HG02642 (cell line): ENCODE measurements at regions not wholly inside any gene's neighbourhood (a gene's known extent, or its start where the extent isn't known, plus 50 kb on each side); places are given as distances from the start of the nearest gene placed in this dataset.

Experiments
- ATAC-seq: cut with Tn5 transposase; IDR thresholded peaks from one replicate; pipeline ENCODE4 v1.9.1; 2021; ENCODE audit warnings: mild to moderate bottlenecking; ENCODE audit not compliant: unreplicated experiment, poor library complexity

DNA sequence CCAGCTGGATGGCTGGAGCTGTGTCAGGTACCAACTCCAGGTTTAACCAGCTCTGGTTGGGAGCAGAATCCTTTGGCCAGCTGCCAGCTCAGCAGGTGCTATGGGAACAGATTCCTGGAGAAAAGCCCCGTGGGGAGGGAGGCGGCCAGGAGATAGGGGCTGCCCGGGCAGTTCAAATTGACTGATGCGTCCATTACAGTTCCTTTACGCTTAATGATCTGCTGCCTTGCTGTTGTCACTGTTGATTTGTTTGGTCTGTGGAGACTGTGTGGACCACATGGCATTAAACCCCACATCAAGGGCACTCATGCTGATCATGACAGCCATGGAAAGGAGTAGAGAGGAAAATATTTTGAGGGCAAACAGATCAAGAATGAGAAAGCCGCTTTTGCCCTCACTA lies 200.0 kb downstream of the TSN start:
- ATAC-seq, result no peak

DNA sequence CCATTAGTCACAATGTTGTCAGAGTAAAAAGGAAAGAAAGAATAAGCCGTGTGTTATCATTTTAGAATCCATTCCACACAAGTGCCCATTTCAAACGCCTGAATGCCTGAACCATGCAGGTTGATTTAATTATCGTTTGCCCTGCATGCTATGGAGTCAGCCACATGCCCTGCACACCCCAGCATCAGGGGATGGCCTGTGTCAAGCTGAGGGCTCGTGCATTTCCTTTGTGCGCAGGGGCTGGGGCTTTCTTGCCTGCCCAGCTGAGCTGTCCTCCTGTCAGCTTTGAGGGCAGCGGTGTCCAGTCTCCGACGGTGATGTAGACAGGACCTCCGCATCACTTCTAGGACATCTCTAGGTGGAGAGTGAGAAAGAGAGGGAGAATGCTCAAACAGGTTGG lies 200.4 kb downstream of the TSN start:
- no peak for ATAC-seq

DNA sequence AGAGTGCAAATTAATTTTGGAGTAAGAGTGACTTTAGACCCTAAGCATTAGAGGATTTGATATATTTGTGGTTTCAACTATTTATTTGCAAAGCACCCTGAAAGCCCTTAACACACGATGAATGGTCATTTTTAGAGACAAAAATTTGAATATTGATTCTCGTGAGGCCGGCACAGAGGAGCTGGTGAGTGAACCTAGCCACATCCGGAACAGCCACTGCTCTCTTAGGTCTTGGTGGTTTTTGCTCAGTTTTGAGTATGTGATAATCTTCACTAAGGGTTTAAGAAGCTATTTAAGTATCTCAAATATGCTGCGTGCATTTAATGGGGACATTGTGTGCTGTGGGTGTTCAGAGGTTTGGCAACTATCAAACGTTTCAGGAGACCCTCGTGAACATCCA lies 204.8 kb downstream of the TSN start:
- ATAC-seq, result no peak

DNA sequence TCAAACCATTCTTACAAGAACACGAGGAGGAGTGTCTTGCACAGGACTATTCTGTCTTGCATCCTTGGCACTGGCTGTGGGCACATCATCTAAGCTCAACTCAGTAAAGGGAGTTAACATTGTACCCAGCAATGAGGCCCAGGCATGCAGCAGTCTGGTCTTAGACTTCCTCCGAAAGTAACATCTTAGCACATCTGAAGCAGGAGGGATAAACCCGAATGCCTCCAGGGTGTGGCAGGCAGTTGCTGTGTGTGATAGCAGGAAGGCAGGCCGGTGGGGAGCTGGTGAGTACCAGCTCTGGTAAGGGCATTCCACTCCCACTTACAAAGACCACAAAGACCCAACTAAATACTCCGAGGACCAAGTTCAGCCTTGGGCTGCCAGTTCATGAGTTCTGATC lies 206.3 kb downstream of the TSN start:
- no peak for ATAC-seq

DNA sequence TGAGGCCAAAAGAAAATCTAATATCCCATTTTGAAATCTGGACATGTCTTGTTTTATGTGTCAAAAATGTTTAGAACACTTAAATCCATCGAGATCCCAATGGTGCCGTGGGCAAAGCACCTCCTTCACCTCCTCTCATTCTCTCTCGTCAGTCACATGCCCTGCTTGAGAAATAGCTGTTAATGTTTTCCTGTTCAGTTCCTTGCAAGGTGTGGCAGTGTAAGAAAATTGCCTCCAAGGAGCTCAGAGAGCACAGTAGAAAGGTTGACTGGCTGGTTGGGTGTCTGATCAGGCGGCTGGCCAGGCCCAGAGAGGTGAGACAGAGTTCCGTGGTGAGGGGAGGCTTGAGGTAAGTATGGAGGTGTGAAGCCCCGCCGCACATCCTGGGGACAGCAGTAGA lies 210.2 kb downstream of the TSN start:
- ATAC-seq, result no peak

DNA sequence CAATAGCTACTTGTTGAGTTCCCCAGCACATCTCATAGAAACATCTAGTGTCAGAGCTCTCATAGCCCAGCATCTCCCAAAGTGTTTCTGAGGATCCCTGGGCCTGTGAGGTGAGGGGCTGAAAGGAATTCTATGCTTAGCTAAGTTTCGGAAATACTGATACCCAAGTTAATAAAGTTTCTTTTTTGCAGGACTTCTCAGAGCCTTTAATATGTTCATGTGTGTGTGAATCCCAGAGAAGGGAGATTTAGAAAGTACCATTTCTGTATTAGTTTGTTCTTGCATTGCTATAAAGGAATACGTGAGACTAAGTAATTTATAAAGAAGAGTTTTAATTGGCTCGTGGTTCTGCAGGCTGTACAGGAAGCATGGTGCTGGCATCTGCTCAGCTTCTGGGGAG lies 211.2 kb downstream of the TSN start:
- ATAC-seq, result no peak

DNA sequence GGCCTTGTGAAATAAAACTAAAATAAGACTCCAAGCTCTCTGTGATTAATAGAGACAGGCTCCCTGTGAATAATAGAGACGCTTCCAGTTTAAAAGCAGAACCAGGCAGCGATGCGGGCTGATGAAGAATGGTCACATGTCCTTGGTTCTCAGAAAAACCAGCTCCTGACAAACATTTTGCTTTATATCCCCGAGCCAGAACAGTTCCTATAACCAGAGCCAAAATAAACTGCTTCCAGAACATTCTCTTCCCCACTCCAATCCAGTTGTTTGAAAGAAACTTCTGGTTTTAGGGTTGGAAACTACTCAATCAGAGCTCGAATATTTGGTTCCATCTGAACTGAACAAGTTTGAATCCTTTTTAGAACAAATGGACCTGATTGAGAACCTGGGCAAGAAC lies 213.7 kb downstream of the TSN start:
- ATAC-seq, result no peak

DNA sequence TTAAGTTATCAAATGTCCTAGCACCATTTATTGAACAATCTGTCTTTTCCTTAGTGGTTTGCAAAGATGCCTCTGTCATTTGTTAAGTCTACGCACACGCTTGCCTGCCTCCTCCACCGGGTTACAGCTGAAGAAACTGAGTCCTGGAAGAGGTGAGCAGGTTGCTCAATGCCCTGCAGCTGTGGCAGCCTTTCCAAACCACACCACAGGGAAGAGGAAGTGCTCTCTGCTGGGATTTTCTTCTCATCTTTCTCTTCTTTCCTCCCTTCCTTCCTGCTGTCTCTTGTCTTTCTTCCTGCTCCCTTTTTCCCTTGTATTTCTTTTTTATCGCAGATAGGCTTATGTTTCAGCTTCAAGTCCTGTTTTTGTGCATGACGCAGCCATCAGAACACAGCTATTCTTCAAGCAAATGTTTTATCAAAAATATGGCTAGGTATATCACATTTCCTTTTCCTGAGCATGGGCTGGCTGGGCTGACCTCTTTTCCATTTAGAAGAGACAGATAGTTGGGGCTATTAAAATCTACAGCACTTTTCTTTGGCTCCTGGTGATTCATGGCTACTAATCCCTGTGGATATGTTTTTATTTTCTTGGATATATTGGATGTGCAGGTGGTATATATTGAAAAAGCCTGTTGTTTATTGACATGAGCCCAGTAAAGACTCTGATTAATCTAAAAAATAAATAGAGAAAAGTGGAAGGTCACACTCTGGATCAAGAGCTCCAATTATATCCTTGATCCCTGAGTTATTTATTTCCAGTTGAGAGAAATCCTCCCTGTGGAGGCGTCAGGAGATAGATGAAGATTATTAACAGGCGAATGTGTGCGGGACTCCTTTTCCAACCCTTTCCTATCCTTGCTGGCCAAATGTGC lies 214.6 kb downstream of the TSN start:
- no peak for ATAC-seq

DNA sequence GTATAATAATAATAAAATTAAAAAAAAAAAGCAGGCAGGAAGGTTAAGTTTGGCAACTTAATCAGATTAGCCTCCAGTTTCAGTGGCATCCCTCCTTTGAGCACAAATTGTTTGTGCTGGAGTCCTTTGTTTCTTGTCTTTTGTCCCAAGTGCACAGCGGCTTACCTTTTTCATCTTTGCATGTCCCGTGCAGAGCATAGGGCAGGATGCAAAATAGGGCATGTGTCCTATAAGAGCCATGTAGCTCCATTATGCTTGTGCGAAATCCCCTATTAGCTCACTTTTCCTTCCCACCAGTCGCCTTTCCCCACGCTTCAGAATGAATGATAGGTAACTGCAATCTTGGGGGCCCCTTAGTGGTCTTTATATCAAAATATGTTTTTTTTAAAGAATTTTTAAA lies 216.8 kb downstream of the TSN start:
- ATAC-seq, result no peak

DNA sequence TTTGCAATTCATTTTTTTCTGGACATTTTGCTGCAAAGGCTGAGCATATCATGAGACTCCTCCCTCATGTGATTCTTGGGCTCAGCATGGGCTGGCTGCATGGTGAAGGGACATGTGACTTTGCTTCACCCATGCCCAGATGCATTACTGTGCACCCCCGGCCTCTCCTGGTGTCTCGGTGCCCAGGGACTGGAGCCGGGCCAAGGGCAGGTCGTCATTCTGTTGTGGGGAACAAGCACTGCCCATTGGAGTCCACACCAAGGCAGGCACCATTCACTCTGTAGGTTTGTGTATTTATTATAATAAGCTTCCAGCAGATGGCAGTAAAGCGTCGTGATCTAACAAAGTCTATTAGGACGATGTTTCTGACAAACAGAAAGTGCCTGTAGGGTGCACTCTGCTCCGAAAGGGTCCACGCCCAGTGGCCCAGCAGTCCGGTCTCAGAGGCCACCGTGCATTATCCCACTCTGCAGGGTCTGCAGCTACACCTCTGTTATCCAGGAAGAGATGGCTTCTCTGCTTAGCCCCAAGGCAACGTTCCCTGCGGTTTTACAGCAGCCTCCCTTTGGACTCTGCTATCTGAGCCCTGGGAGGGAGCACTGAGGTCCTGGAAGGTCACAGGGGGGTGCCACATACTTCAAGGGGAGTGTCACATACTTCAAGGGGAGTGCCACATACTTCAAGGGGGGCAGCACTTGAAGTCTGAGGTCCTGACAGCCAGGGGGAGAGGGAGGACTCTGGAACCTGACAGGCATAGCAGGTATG lies 219.6 kb downstream of the TSN start:
- ATAC-seq, result peak; percentile 97

DNA sequence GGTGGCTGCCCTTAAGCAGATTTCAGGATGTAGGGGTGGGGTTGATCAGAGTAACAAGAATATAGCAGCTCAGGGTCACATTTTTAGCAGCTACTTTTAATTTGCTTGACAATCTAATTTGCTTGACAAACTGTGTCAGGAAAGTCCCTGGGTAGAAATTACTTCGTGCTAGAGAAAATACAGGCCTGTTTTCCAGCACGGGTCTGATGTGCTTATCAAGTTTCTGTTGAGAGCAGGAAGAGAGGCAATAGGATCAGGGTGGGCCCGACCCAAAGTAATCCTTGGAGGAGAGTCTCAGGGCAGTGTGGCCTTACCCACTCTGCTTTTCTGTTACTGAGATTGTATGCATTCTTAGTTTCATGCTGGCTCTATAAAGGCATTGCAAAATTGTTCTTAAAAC lies 221.5 kb downstream of the TSN start:
- ATAC-seq, result no peak

DNA sequence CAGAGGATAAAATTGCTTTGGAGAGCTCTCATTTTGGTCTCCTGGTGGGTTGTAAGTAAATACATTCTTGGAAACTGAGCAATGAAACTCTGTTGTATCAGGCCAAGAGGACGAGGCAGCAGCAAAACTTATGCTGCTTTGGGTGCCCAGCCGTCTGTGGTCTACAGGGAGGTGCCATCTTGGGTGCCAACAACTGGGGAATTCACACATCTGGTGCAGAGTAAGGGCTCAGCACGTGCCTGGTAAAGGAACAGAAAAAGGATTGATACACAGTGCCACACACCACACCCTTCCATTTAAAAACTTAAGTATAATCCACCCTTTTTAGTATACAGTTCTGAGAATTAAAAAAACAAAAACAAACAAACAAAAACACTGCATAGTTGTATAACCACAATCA lies 221.9 kb downstream of the TSN start:
- no peak for ATAC-seq

DNA sequence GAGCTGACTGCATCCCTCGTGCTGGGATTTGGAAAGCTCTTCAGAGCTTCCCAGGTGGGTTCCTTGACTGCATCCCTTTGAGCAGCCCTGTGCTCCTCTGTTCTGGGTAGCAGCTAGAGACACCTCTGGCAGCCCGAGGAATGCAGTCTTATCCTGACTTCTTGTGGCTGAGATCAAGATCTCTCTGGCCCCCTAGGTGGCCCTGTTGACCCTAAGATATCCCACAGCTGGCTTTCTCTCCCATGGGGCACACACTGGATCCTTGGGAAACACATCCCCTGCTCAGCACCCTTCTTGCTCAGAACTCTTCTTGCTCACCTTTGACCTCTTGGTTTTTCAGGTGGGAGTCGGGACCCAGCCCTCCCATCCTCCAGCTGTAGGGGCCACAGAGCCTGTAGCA lies 237.2 kb downstream of the TSN start:
- no peak for ATAC-seq

DNA sequence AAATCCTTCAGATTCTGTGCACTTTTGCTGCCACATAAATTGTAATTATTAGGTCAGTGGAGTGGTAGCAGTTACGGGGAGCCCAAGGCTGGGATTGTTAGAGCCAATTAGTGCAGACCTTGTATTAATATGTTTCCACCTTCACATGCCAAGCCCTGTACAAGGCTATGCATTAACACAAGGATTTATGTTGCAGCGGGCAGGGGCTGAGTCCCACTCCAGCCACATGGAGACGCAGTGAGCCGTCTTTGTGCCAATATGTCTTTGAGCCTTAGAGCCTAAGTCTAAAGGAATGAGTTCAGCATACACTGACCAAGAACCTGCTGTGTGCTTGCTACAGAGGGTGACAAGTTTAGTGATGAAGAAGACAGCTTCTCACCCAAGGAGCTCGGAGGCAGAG lies 238.2 kb downstream of the TSN start:
- no peak for ATAC-seq

DNA sequence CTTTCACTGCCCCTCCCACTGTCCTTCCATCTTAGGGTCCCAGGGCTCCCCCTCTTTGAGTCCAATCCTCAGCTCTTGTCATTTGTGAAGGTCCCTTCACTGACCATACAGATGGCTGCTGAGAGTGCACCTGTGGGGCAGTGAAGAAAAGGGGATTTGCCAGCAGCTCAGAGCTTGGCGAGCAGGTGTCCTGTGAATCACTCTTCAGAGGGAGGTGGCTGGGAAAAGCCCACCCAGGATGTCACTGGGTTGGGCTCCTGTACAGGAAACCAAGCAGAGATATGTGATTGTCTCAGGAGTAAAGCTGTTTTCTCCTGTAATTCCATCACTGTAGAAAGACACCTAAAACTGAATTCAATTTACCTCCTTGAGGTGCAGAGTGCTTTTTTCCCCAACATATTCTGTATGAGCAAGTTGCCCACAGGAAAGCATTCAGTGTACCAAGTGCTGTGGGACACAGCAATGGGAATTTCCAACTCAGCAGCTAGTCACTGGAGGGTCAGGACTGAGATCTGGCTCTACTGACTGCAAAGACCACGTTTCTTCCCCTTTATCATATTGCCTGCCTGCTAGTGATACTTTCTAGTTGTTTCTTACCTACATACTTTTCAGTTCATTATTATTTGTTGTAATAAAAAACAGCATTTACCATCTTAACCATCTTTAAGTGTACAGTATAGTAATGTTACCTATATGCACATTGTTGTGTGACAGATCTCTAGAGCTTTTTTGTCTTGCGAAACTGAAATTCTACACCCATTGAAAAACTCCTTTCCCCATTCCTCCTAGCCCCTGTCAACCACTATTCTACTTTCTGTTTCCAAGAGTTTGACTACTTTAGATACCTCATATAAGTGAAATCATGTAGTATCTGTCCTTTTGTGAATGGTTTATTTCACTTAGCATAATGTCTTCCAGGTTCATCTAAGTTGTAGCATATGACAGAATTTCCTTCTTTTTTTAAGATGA lies 239.1 kb downstream of the TSN start:
- peak; percentile 49 for ATAC-seq

DNA sequence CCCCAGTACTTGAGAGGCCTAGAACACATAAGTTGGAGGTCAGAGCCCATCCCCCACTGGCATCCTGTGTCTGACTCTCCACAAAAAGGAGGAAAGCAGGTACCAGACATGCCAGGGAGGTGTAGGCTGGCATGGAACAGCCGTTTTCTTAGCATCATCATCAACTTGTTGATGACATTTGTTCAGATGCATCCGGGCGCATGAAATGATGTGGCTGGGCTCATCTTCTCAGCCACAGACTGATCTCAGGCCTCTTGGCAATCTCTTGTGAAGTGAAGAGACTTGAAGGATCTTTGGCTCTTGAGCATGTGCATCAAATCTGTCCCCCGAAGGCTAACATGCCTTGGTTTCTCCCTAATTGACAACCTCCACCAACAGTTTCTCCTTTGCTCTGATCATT lies 243.3 kb downstream of the TSN start:
- ATAC-seq, result no peak

DNA sequence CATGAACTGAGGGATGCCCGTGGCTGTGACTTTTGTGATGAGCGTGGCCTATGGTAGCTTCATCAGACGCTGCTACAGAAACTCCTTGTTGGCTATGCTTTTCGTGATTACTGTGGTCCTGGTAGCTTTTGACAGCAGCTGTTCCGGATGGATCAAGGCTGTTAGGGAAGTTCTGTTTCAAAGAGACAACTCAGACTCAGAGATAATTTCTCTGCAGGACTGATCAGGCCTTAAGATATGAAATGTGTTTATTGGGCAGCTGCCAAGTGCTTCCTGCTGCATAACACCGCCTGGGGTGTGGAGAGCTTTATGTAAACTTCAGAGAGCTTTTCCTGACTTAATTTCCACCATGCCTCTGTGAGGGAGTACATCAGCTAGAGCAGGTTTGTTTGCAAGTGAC lies 243.8 kb downstream of the TSN start:
- ATAC-seq, result no peak

DNA sequence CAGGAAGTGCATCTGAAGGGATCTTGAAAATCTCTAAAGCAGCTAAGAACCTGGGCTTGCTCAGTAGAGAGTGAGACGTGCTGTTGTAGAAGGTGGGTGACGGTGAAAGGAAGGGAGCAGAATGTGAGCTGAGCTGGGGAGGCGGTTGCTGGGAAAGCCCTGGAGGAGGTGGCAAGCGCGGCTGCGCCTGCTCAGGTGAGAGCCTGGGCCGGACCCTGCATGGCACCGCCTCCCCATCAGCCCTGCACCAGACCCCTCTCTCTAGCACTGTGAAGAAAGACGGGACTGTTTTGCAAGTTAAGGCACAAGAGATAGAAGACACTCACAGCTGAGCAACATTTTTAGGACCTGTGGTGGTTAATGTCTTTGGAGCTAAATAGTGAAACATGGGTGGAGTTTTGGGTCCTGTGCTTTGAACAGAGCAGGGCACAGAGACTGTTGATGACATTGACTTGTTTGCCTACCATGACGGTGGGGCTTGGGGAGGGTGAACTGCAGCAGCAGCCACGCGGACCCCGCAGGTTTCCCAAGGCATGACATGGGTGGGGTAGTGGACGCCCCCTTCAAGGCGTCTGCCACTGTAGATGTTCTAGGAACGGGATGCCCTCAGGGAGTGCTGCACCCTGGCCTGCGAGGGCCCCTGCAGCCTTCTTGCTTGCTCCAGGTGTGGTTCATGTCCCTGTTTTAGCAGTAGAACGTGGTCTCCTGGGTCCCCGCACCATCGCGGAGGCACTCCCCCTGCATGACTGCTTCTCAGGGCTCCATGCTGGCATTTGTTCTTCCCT lies 245.3 kb downstream of the TSN start:
- no peak for ATAC-seq

DNA sequence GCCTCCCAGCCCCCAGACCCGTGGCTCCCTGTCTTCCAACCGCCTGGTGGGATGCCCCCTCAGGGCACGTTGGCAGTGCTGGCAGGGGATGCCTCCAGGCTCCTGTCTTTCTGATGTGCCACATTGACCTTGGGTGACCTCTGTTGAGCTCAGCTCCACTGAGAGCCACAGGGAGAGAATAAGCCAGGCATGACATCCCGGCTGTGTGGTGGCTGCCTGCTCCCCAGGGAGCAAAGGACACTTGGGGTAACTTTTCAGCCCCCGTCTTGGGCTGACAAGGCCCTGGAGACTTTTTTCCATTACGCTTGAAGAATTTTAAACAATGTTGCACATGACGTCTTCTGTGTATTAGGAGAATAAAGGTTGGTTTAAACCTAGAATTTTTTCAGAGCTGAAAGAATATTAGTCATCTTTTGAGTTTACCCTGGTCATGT lies 246.0 kb downstream of the TSN start:
- ATAC-seq, result no peak
